Upper lobe of left lung (tissue), 6 donors: ENCODE measurements at regions not wholly inside any gene's neighbourhood (a gene's known extent, or its start where the extent isn't known, plus 50 kb on each side); places are given as distances from the start of the nearest gene placed in this dataset.

Experiments used
- ATAC-seq, 2 donors: fragments of 200-7000 bp; cut with Tn5 transposase; one replicate each; pipeline ENCODE4 v1.9.1; 2022; ENCODE audit warnings: mild to moderate bottlenecking in 2 of 2, moderate library complexity in 2 of 2; ENCODE audit not compliant: low FRiP score in 2 of 2
- DNase-seq, 2 donors: peaks; one replicate each; pipeline ENCODE4 v3.0.0-alpha.2; 2019 to 2020
- H3K27ac ChIP-seq, 4 donors: fragments of 200-600 bp; sonication (generic); one replicate each; pipeline ENCODE4 v1.5.1; 2016 to 2019
- H3K27me3 ChIP-seq, 4 donors: fragments of 200-600 bp; sonication (generic); one replicate each; pipeline ENCODE4 v1.5.1; 2017 to 2019
- H3K36me3 ChIP-seq, 4 donors: fragments of 200-600 bp; sonication (generic); one replicate each; pipeline ENCODE4 v1.5.1; 2016 to 2019
- H3K4me1 ChIP-seq, 4 donors: fragments of 200-600 bp; sonication (generic); one replicate each; pipeline ENCODE4 v1.5.1; 2018 to 2019
- H3K4me3 ChIP-seq, 4 donors: fragments of 200-600 bp; sonication (generic); one replicate each; pipeline ENCODE4 v1.5.1; 2017 to 2019; ENCODE audit warnings: mild to moderate bottlenecking in 2 of 4, moderate library complexity in 1 of 4
- H3K9me3 ChIP-seq, 4 donors: fragments of 200-600 bp; sonication (generic); one replicate each; pipeline ENCODE4 v1.5.1; 2018 to 2019
- EP300 ChIP-seq, 4 donors: sonication (generic); formaldehyde crosslinking; IDR thresholded peaks; one replicate each; pipeline ENCODE4 v1.5.1; 2017; ENCODE audit warnings: antibody characterized with exemption in 4 of 4, control low read depth in 2 of 4
- POLR2A ChIP-seq, 4 donors: fragments of 450-650 bp; IDR thresholded peaks; one replicate each; pipeline ENCODE4 v1.5.1; 2016 to 2017; ENCODE audit warnings: antibody characterized with exemption in 4 of 4, mild to moderate bottlenecking in 2 of 4
- POLR2AphosphoS5 ChIP-seq, 2 donors: sonication (generic); formaldehyde crosslinking; IDR thresholded peaks; one replicate each; pipeline ENCODE4 v1.5.1; 2017; ENCODE audit warnings: antibody characterized with exemption in 2 of 2
- WGBS, 2 donors: methylation state at CpG; one replicate each; pipeline ENCODE4 v1.1.5; 2017 to 2018; 5-methylcytosine and 5-hydroxymethylcytosine counted together
- TF ChIP-seq, protein P1 (sequence below), 6 experiments: fragments of 450-650 bp in 4 of 6; fragments of 200-600 bp in 2 of 6; sonication (generic) in 2 of 6; IDR thresholded peaks; one replicate each; pipeline ENCODE4 v1.5.1; 2016 to 2019; ENCODE audit warnings: antibody characterized with exemption in 6 of 6
- donor health status: DM: no; HTN: no; CAD: no; lungs with moderate emphysema.
- donor health status: DM: no; HTN: yes; CAD: no; lungs with severe emphysema.

DNA sequence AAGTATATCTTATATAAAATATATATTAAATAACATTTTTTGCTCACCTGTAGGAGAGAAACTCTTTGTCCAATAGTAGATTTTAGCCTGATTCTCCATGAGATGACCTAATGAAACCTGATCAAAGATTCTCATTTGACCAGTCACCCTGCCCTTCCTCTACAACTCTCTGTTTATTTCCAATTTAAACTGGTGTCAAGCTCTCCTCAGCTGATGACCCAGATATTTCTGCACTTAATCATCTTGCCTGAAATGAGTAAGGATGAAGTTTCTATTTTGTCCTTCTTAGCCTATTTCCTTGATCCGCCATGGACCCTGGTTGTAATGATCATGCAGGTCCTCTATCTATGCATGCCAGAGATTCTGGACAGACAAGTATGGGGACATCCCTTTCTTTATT is 179.3 kb upstream of the FGF10 start:
- WGBS, 2 donors = 95 to 96% methylated on average over 1 of the region's 1 CpG
- TF ChIP-seq POLR2AphosphoS5 (IDR thresholded peaks at IDR 0.05) = no peak
- no peak for TF ChIP-seq POLR2A (IDR thresholded peaks at IDR 0.05)
- no peak for ATAC-seq
- no peak for DNase-seq
- Histone ChIP-seq H3K9me3 (no peaks in the 10 kb centered on the region), H3K27ac (no peak overlapping the region), H3K4me1 (no peaks in the 10 kb centered on the region), H3K36me3 (no peaks in the 10 kb centered on the region), H3K4me3 (no peak overlapping the region), H3K27me3 (no peaks in the 10 kb centered on the region)

DNA sequence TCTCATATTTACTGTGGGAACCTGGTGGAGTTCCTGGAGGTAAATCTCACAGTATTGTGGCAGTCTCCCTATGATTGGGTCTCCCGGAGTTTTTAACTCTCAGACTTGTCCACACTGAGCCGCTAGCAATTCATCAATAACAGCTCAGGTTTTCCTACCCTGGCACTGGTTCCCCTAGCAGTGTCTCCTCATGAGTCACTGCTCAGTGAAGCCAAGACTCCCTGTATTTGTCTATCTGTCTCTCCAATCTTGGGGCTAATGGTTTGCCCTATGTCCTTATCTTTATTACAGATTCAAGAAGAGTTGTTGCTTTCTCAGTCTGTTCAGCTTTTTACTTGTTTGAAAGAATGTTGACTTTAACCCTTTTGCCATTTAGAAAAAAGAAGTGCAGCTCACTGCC is 176.7 kb upstream of the FGF10 start:
- WGBS, 2 donors = 60 to 80% methylated on average over 2 of the region's 2 CpGs
- ATAC-seq = peak in 1 of 2 donors; percentile 54
- H3K27me3 ChIP-seq = no peaks in the 10 kb centered on the region

DNA sequence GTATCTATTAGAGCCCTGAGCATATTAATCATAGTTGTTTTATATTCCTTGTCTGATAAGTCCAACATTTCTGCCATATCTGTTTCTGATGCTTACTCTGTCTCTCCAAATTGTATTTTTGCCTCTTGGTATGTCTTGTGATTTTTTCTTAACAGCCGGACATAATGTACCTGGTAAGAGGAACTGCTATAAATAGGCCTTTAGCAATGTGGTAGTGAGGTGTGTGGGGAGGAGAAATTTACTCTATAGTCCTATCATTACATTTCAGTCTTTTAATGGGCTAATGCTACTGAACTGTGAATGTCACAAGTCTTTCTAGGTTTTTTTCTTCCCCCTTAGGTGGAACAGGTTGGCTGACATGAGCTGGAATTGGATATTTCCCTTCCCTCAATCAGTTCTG is 176.1 kb upstream of the FGF10 start:
- 37 to 46% methylated on average over 1 of the region's 1 CpG for WGBS, 2 donors
- no peaks in the 10 kb centered on the region for H3K9me3 ChIP-seq
- DNase-seq (no peak), ATAC-seq (no peak)
- H3K27ac ChIP-seq = no peak overlapping the region
- H3K27me3 ChIP-seq = no peaks in the 10 kb centered on the region
- H3K4me1 ChIP-seq = no peaks in the 10 kb centered on the region
- TF ChIP-seq POLR2AphosphoS5 (IDR thresholded peaks at IDR 0.05) = no peak
- TF ChIP-seq, protein P1, sequence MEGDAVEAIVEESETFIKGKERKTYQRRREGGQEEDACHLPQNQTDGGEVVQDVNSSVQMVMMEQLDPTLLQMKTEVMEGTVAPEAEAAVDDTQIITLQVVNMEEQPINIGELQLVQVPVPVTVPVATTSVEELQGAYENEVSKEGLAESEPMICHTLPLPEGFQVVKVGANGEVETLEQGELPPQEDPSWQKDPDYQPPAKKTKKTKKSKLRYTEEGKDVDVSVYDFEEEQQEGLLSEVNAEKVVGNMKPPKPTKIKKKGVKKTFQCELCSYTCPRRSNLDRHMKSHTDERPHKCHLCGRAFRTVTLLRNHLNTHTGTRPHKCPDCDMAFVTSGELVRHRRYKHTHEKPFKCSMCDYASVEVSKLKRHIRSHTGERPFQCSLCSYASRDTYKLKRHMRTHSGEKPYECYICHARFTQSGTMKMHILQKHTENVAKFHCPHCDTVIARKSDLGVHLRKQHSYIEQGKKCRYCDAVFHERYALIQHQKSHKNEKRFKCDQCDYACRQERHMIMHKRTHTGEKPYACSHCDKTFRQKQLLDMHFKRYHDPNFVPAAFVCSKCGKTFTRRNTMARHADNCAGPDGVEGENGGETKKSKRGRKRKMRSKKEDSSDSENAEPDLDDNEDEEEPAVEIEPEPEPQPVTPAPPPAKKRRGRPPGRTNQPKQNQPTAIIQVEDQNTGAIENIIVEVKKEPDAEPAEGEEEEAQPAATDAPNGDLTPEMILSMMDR (IDR thresholded peaks at IDR 0.05) = no peak
- TF ChIP-seq EP300 (IDR thresholded peaks at IDR 0.05) = no peak
- TF ChIP-seq POLR2A (IDR thresholded peaks at IDR 0.05) = no peak
- H3K4me3 ChIP-seq = no peak overlapping the region
- H3K36me3 ChIP-seq = no peaks in the 10 kb centered on the region

More for the DNA sequence above, 176.7 kb upstream of the FGF10 start:
- H3K4me1 ChIP-seq = no peaks in the 10 kb centered on the region
- TF ChIP-seq, protein P1 (IDR thresholded peaks at IDR 0.05) = no peak
- TF ChIP-seq EP300 (IDR thresholded peaks at IDR 0.05) (no peak), POLR2A (IDR thresholded peaks at IDR 0.05) (no peak), POLR2AphosphoS5 (IDR thresholded peaks at IDR 0.05) (no peak)
- H3K36me3 ChIP-seq = no peaks in the 10 kb centered on the region
- H3K9me3 ChIP-seq = no peaks in the 10 kb centered on the region
- H3K27ac ChIP-seq = no peak overlapping the region
- no peak for DNase-seq
- no peak overlapping the region for H3K4me3 ChIP-seq

GRCh38 chr5:44546286-44546685 is 157.1 kb upstream of the FGF10 start:
- no peak for DNase-seq
- Histone ChIP-seq H3K27ac (no peak overlapping the region), H3K36me3 (no peaks in the 10 kb centered on the region), H3K9me3 (no peaks in the 10 kb centered on the region), H3K4me3 (no peak overlapping the region), H3K27me3 (no peaks in the 10 kb centered on the region), H3K4me1 (no peaks in the 10 kb centered on the region)
- WGBS, 2 donors = 78 to 90% methylated on average over 2 of the region's 2 CpGs
- TF ChIP-seq EP300 (IDR thresholded peaks at IDR 0.05) (no peak), POLR2A (IDR thresholded peaks at IDR 0.05) (no peak), POLR2AphosphoS5 (IDR thresholded peaks at IDR 0.05) (no peak)
- TF ChIP-seq, protein P1 (IDR thresholded peaks at IDR 0.05) = no peak
- ATAC-seq = peak; percentile 30 to 90

DNA sequence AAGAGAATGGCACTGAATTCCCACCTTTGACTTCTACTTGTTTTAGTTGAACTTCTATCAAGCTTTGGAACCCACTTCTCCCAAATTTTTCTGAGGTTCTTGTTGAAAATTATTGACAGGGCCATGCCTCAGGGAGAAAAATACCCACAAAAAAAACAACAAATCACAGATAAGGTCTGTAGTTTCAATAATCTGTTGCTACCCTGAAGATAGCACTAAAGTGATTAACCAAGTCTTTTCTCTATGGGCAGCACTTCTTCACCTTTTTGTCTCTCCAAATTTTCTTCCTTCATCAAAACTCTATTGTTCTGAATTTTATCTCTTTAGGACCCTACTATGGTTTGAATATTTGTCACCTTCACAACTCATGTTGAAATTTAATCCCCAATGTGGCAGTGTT is 154.3 kb upstream of the FGF10 start:
- Histone ChIP-seq H3K36me3 (no peaks in the 10 kb centered on the region), H3K9me3 (no peaks in the 10 kb centered on the region), H3K4me1 (no peaks in the 10 kb centered on the region), H3K4me3 (no peak overlapping the region), H3K27ac (no peak overlapping the region), H3K27me3 (no peaks in the 10 kb centered on the region)
- ATAC-seq (no peak), DNase-seq (no peak)
- TF ChIP-seq EP300 (IDR thresholded peaks at IDR 0.05) = no peak
- TF ChIP-seq, protein P1 (IDR thresholded peaks at IDR 0.05) = no peak
- TF ChIP-seq POLR2A (IDR thresholded peaks at IDR 0.05) = no peak
- no peak for TF ChIP-seq POLR2AphosphoS5 (IDR thresholded peaks at IDR 0.05)
